ENCODE measurements at regions not wholly inside any gene's neighbourhood (a gene's known extent, or its start where the extent isn't known, plus 50 kb on each side); places are given as distances from the start of the nearest gene placed in this dataset.

- TF ChIP-seq TAF1 (IDR thresholded peaks at IDR 0.05; ENCODE audit: low read depth, low read length) (no peak), POLR2AphosphoS5 (IDR thresholded peaks at IDR 0.05; ENCODE audit: low read depth, low read length) (no peak), POLR2A (IDR thresholded peaks at IDR 0.05; ENCODE audit: low read depth, low read length) (no peak), SPI1 (IDR thresholded peaks at IDR 0.05; ENCODE audit: low read depth, low read length) (no peak)
Measured at GRCh38 chr3:159765030-159765859, 223.4 kb upstream of the IL12A start.
